Osteocyte (in vitro differentiated cells): ENCODE measurements at regions not wholly inside any gene's neighbourhood (a gene's known extent, or its start where the extent isn't known, plus 50 kb on each side); places are given as distances from the start of the nearest gene placed in this dataset.

Experiments
- DNase-seq: peaks from one replicate; pipeline ENCODE4 v3.0.0; 2021; ENCODE audit warnings: mixed read lengths; ENCODE audit not compliant: unreplicated experiment; ENCODE audit errors: extremely low spot score
- H3K27ac Mint-ChIP-seq: one replicate; pipeline ENCODE4 v1.8.0; 2021; ENCODE audit warnings: mild to moderate bottlenecking, mixed read lengths; ENCODE audit not compliant: unreplicated experiment
- H3K27me3 Mint-ChIP-seq: one replicate; pipeline ENCODE4 v1.8.0; 2021; ENCODE audit warnings: mixed read lengths; ENCODE audit not compliant: unreplicated experiment
- H3K36me3 Mint-ChIP-seq: one replicate; pipeline ENCODE4 v1.8.0; 2021; ENCODE audit warnings: mixed read lengths; ENCODE audit not compliant: unreplicated experiment
- H3K4me1 Mint-ChIP-seq: one replicate; pipeline ENCODE4 v1.8.0; 2021; ENCODE audit warnings: mixed read lengths; ENCODE audit not compliant: unreplicated experiment
- H3K4me3 Mint-ChIP-seq: one replicate; pipeline ENCODE4 v1.8.0; 2021; ENCODE audit warnings: mild to moderate bottlenecking, moderate library complexity, mixed read lengths; ENCODE audit not compliant: unreplicated experiment
- H3K9me3 Mint-ChIP-seq: one replicate; pipeline ENCODE4 v1.8.0; 2021; ENCODE audit warnings: mixed read lengths; ENCODE audit not compliant: unreplicated experiment
- TF ChIP-seq, protein P1 (sequence below): fragments of 200-600 bp; sonication (generic); IDR thresholded peaks from 2 replicates; pipeline ENCODE4 v1.5.0; 2021; ENCODE audit warnings: antibody characterized with exemption, mild to moderate bottlenecking, moderate library complexity

- Mint-ChIP-seq H3K27me3 (peaks cover 6% of the 10 kb centered on the region), H3K36me3 (no peaks in the 10 kb centered on the region), H3K4me1 (no peaks in the 10 kb centered on the region), H3K27ac (no peak overlapping the region), H3K4me3 (no peak overlapping the region), H3K9me3 (no peaks in the 10 kb centered on the region)
- no peak for DNase-seq
- TF ChIP-seq, protein P1, sequence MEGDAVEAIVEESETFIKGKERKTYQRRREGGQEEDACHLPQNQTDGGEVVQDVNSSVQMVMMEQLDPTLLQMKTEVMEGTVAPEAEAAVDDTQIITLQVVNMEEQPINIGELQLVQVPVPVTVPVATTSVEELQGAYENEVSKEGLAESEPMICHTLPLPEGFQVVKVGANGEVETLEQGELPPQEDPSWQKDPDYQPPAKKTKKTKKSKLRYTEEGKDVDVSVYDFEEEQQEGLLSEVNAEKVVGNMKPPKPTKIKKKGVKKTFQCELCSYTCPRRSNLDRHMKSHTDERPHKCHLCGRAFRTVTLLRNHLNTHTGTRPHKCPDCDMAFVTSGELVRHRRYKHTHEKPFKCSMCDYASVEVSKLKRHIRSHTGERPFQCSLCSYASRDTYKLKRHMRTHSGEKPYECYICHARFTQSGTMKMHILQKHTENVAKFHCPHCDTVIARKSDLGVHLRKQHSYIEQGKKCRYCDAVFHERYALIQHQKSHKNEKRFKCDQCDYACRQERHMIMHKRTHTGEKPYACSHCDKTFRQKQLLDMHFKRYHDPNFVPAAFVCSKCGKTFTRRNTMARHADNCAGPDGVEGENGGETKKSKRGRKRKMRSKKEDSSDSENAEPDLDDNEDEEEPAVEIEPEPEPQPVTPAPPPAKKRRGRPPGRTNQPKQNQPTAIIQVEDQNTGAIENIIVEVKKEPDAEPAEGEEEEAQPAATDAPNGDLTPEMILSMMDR = no peak
Measured at GRCh38 chr10:59508296-59508695, 145.9 kb upstream of the FAM13C start.

GRCh38 chr10:59505926-59506325, 143.6 kb upstream of the FAM13C start:
- no peaks in the 10 kb centered on the region for H3K36me3 Mint-ChIP-seq
- peaks cover 4% of the 10 kb centered on the region for H3K27me3 Mint-ChIP-seq
- H3K27ac Mint-ChIP-seq = no peak overlapping the region
- H3K9me3 Mint-ChIP-seq = no peaks in the 10 kb centered on the region
- DNase-seq = no peak
- TF ChIP-seq, protein P1 = no peak
- H3K4me1 Mint-ChIP-seq = no peaks in the 10 kb centered on the region
- no peak overlapping the region for H3K4me3 Mint-ChIP-seq

GRCh38 chr10:59499460-59499859, 137.1 kb upstream of the FAM13C start:
- Mint-ChIP-seq H3K9me3 (peaks cover 17% of the 10 kb centered on the region), H3K4me3 (no peak overlapping the region), H3K27ac (no peak overlapping the region), H3K4me1 (no peaks in the 10 kb centered on the region), H3K27me3 (peaks cover 7% of the 10 kb centered on the region), H3K36me3 (peaks cover 3% of the 10 kb centered on the region)
- no peak for DNase-seq
- TF ChIP-seq, protein P1 = no peak

DNA sequence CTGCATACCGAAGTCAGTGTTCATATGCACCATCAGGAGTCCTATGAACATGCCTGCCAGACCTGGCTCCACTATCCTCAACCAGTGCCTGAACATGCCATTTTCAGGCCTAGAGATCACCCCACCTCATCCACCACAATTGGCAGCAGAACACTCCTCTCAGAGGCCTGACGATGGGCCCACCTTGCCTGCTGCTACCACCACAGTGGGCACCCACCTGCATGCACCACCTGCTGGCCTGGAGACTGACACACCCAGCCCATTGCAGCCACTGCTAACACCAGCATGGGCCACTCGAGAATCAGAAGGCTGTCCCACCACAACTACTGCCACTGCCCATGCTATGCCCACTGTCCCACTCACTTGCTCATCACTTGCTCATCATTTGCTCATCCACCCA, 130.7 kb upstream of the FAM13C start:
- Mint-ChIP-seq H3K4me3 (no peak overlapping the region), H3K27ac (no peak overlapping the region), H3K4me1 (no peaks in the 10 kb centered on the region), H3K9me3 (peaks cover 30% of the 10 kb centered on the region), H3K36me3 (peaks cover 3% of the 10 kb centered on the region), H3K27me3 (peaks cover 35% of the 10 kb centered on the region)
- TF ChIP-seq, protein P1 = no peak
- no peak for DNase-seq

DNA sequence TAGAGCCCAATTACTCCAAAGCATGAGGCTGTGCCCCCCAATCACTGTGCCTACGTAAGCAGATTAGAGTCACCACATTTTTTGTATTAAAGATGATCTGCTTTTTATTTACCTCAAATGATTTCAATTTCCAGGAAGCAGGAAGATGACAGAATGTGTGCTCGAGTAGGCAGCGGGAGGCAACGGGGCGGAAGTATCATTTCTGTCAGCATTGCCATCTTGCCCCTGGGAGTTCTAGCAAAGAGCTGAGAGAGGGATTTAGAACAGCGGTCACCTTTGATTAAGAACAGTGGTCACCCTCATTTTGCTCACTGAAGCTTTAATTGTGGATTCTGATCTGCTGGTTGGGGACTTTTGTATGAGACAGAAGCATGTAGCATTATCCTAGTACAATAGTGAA, 117.1 kb upstream of the FAM13C start:
- no peak for DNase-seq
- Mint-ChIP-seq H3K9me3 (no peaks in the 10 kb centered on the region), H3K4me1 (no peaks in the 10 kb centered on the region), H3K27ac (no peak overlapping the region), H3K4me3 (no peak overlapping the region), H3K36me3 (no peaks in the 10 kb centered on the region), H3K27me3 (peaks cover 45% of the 10 kb centered on the region)
- TF ChIP-seq, protein P1 = no peak
